GM06990 (cell line): ENCODE measurements at regions not wholly inside any gene's neighbourhood (a gene's known extent, or its start where the extent isn't known, plus 50 kb on each side); places are given as distances from the start of the nearest gene placed in this dataset.

ENCODE experiments used
- DNase-seq: peaks from one replicate; pipeline ENCODE4 v3.0.0-alpha.2; 2011; ENCODE audit not compliant: insufficient read length; ENCODE audit errors: extremely low read depth
- H3K27me3 ChIP-seq: replicated peaks from 2 replicates; pipeline ENCODE4 v1.6.0; 2011; ENCODE audit warnings: low read length; ENCODE audit not compliant: control insufficient read depth, insufficient read depth
- H3K36me3 ChIP-seq: 2 replicates; pipeline ENCODE4 v1.5.1; 2011; ENCODE audit warnings: low read length; ENCODE audit not compliant: control insufficient read depth, insufficient read depth
- H3K4me3 ChIP-seq: replicated peaks from 2 replicates; pipeline ENCODE4 v1.5.1; 2011; ENCODE audit warnings: low read depth, mild to moderate bottlenecking, control low read depth, low read length
- CTCF ChIP-seq: IDR thresholded peaks from 2 replicates; pipeline ENCODE4 v1.5.1; 2011; ENCODE audit warnings: low read length, control low read depth, mild to moderate bottlenecking, inconsistent platforms; ENCODE audit not compliant: insufficient read depth, poor library complexity, severe bottlenecking

DNA sequence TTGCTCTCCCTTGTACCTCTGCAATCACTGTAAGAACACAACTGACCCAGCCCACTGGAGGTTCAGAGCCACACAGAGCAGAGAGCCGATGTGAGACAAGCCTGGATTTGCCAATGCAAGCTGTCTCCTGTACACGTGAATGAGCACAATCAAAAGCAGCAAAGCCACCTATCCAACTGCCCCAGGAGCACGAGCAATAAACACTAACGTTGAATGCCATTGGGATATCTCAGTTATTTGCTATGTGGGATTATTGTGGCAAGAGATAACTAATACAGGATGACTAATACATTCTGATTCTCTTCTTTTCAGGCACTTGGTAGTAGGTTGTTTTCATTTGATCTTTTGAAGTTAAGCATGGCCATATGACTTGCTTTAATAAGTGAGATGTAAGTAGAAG lies 85.2 kb upstream of the FAM216B start:
- no peak for TF ChIP-seq CTCF
- no peak for DNase-seq
- Histone ChIP-seq H3K4me3 (no peak overlapping the region), H3K36me3 (no peaks in the 10 kb centered on the region), H3K27me3 (no peaks in the 10 kb centered on the region; the same call in none of the 2 replicates)

GRCh38 chr13:42699912-42700311 lies 81.5 kb upstream of the FAM216B start:
- Histone ChIP-seq H3K27me3 (no peaks in the 10 kb centered on the region; the same call in 1 of the 2 replicates), H3K4me3 (no peak overlapping the region), H3K36me3 (no peaks in the 10 kb centered on the region)
- no peak for TF ChIP-seq CTCF
- no peak for DNase-seq

- no peak for TF ChIP-seq CTCF
- Histone ChIP-seq H3K4me3 (no peak overlapping the region), H3K27me3 (no peaks in the 10 kb centered on the region; the same call in 1 of the 2 replicates), H3K36me3 (no peaks in the 10 kb centered on the region)
- DNase-seq = no peak
These were observed 78.7 kb upstream of the FAM216B start for GRCh38 chr13:42702716-42703115.

GRCh38 chr13:42703740-42704139 lies 77.6 kb upstream of the FAM216B start:
- no peak overlapping the region for H3K4me3 ChIP-seq
- no peak for DNase-seq
- H3K27me3 ChIP-seq = no peaks in the 10 kb centered on the region; the same call in 1 of the 2 replicates
- no peaks in the 10 kb centered on the region for H3K36me3 ChIP-seq
- TF ChIP-seq CTCF = no peak

GRCh38 chr13:42706286-42706685 lies 75.1 kb upstream of the FAM216B start:
- no peak overlapping the region for H3K4me3 ChIP-seq

More at GRCh38 chr13:42706286-42706685, 75.1 kb upstream of the FAM216B start:
- H3K27me3 ChIP-seq = no peaks in the 10 kb centered on the region
- no peak for DNase-seq
- TF ChIP-seq CTCF = no peak
- H3K36me3 ChIP-seq = no peaks in the 10 kb centered on the region
